Omental fat pad (tissue), 1 donor: ENCODE measurements at regions not wholly inside any gene's neighbourhood (a gene's known extent, or its start where the extent isn't known, plus 50 kb on each side); places are given as distances from the start of the nearest gene placed in this dataset. TPM values are rescaled to one million over a fixed set of nuclear protein-coding genes. Genes with fewer than 3 reads are reported as not detected.

Experiments
- small RNA-seq: library from RNA; depleted of rRNA; stranded (forward); fragments of <200 nt; gene quantifications from one replicate; pipeline ENCODE3, GENCODE V24; 2016

Small RNAs in the stretch of these regions (small RNA-seq; reads per million reads assigned to genes)
- gene MIR1265 (not detected), gene MIR4293 (not detected)
